Vagina (tissue), 2 donors: ENCODE measurements at regions not wholly inside any gene's neighbourhood (a gene's known extent, or its start where the extent isn't known, plus 50 kb on each side); places are given as distances from the start of the nearest gene placed in this dataset.

Experiments used
- DNase-seq, 2 donors: peaks; one replicate each; pipeline ENCODE4 v3.0.0-alpha.2; 2017; ENCODE audit errors: extremely low spot score in 2 of 2
- H3K27ac ChIP-seq: fragments of 200-600 bp; sonication (generic); one replicate; pipeline ENCODE4 v1.5.1; 2019
- H3K27me3 ChIP-seq: fragments of 200-600 bp; sonication (generic); one replicate; pipeline ENCODE4 v1.5.1; 2019
- H3K36me3 ChIP-seq, 2 donors: fragments of 200-600 bp; sonication (generic); one replicate each; pipeline ENCODE4 v1.5.1; 2017 to 2019
- H3K4me1 ChIP-seq: fragments of 200-600 bp; sonication (generic); one replicate; pipeline ENCODE4 v1.5.1; 2019
- H3K4me3 ChIP-seq, 2 donors: fragments of 200-600 bp; sonication (generic); 1 replicate in 1 of 2; 2 replicates in 1 of 2; pipeline ENCODE4 v1.5.1; 2016 to 2019
- H3K9me3 ChIP-seq: fragments of 200-600 bp; sonication (generic); one replicate; pipeline ENCODE4 v1.5.1; 2019
- CTCF ChIP-seq, 3 experiments: fragments of 450-650 bp in 2 of 3; fragments of 200-600 bp in 1 of 3; sonication (generic) in 1 of 3; IDR thresholded peaks; one replicate each; pipeline ENCODE4 v1.5.1; 2017 to 2019; ENCODE audit warnings: antibody characterized with exemption in 3 of 3, mild to moderate bottlenecking in 2 of 3, moderate library complexity in 2 of 3
- POLR2A ChIP-seq, 2 donors: fragments of 450-650 bp; IDR thresholded peaks; one replicate each; pipeline ENCODE4 v1.6.1; 2017; ENCODE audit warnings: antibody characterized with exemption in 2 of 2, mild to moderate bottlenecking in 2 of 2, moderate library complexity in 2 of 2
- POLR2AphosphoS5 ChIP-seq, 2 donors: sonication (generic); formaldehyde crosslinking; IDR thresholded peaks; one replicate each; pipeline ENCODE4 v1.9.0; 2017; ENCODE audit warnings: antibody characterized with exemption in 2 of 2, mild to moderate bottlenecking in 2 of 2, low read depth in 1 of 2; ENCODE audit not compliant: insufficient read depth in 1 of 2
- intact Hi-C: fragments of 100-400 bp; cut with DNase I; formaldehyde crosslinking; loops from one replicate; pipeline ENCODE4 v1.15.1; 2023

GRCh38 chr4:185933078-185933581, 121.1 kb upstream of the SORBS2 start:
- no peaks in the 10 kb centered on the region for H3K4me1 ChIP-seq
- H3K27ac ChIP-seq, result no peak overlapping the region
- DNase-seq, result no peak
- no peak overlapping the region for H3K4me3 ChIP-seq
- TF ChIP-seq POLR2A (IDR thresholded peaks at IDR 0.05) (no peak), CTCF (IDR thresholded peaks at IDR 0.05) (no peak), POLR2AphosphoS5 (IDR thresholded peaks at IDR 0.05; ENCODE audit: insufficient read depth in 1 of 2, low read depth in 1 of 2) (no peak)
- H3K27me3 ChIP-seq, result no peaks in the 10 kb centered on the region
- H3K36me3 ChIP-seq, result no peaks in the 10 kb centered on the region
- no peaks in the 10 kb centered on the region for H3K9me3 ChIP-seq
- intact Hi-C loops, result no loop called here

DNA sequence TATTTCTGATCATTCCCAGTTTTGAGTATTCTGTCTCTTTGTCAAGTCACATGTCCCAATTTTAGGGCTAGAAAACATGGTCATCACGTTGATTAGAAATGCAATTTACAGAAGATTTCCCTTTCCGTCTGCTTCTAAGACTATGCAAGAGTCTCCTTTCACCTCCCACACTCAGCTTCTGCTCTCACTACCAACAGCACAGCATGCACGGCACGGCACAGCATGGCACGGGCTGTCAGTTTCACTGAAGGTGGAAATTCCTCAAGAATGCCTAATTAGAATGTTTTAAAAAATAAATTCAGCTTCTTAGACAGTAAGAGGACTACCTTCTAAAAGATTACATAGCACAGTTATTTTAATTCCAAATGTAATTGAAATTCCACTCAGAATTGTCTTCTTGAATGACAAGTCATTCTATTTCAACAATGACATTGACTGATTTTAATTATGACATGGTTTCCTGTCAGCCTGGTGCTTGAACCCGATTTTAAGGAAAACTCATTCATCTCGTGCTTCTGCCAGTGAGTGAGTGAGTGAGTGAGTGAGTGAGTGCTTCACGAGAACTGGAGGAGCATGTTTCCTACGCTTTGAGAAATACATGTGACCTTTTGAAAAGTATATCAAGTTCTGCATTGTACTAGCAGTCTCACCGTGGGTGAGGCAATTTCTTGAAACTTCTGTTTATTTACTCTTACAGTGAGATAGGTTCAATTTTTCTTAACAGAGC, 124.8 kb upstream of the SORBS2 start:
- Histone ChIP-seq H3K36me3 (no peaks in the 10 kb centered on the region), H3K27me3 (no peaks in the 10 kb centered on the region), H3K9me3 (no peaks in the 10 kb centered on the region), H3K4me3 (no peak overlapping the region), H3K4me1 (no peaks in the 10 kb centered on the region), H3K27ac (no peak overlapping the region)
- intact Hi-C loops, result no loop called here
- DNase-seq, result no peak
- no peak for TF ChIP-seq CTCF (IDR thresholded peaks at IDR 0.05)
- no peak for TF ChIP-seq POLR2AphosphoS5 (IDR thresholded peaks at IDR 0.05; ENCODE audit: insufficient read depth in 1 of 2, low read depth in 1 of 2)
- TF ChIP-seq POLR2A (IDR thresholded peaks at IDR 0.05), result no peak

DNA sequence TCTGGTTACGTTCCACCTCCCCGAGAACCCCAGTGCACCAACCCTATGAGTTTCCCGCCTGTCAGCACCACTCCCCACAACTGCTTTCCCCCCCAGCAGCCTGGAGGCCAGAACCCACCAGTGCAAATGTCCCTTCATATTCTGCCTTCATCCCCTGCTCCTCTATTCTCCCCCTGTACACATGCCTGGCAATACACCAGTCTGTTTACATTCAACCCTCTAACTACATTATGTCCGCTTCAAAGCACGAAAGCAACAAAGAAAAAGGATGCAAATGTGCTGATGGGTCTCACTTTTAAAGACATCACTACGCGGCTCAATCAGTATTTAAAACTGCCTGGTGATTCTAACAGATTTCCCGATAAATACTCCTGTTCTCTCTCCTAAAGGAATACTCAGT, 126.7 kb upstream of the SORBS2 start:
- Histone ChIP-seq H3K9me3 (no peaks in the 10 kb centered on the region), H3K4me3 (no peak overlapping the region), H3K36me3 (no peaks in the 10 kb centered on the region), H3K27me3 (no peaks in the 10 kb centered on the region), H3K27ac (no peak overlapping the region), H3K4me1 (no peaks in the 10 kb centered on the region)
- no peak for TF ChIP-seq POLR2A (IDR thresholded peaks at IDR 0.05)
- no peak for TF ChIP-seq POLR2AphosphoS5 (IDR thresholded peaks at IDR 0.05; ENCODE audit: insufficient read depth in 1 of 2, low read depth in 1 of 2)
- TF ChIP-seq CTCF (IDR thresholded peaks at IDR 0.05), result no peak
- DNase-seq, result no peak
- intact Hi-C loops, result no loop called here

- Histone ChIP-seq H3K27me3 (no peaks in the 10 kb centered on the region), H3K36me3 (no peaks in the 10 kb centered on the region), H3K9me3 (no peaks in the 10 kb centered on the region), H3K4me1 (no peaks in the 10 kb centered on the region), H3K27ac (no peak overlapping the region), H3K4me3 (no peak overlapping the region)
- no peak for DNase-seq
- intact Hi-C loops, result no loop called here
- TF ChIP-seq POLR2AphosphoS5 (IDR thresholded peaks at IDR 0.05; ENCODE audit: insufficient read depth in 1 of 2, low read depth in 1 of 2), result no peak
- TF ChIP-seq CTCF (IDR thresholded peaks at IDR 0.05), result no peak
- no peak for TF ChIP-seq POLR2A (IDR thresholded peaks at IDR 0.05)
These were observed 127.5 kb upstream of the TLR3 start for GRCh38 chr4:185941461-185941860.

DNA sequence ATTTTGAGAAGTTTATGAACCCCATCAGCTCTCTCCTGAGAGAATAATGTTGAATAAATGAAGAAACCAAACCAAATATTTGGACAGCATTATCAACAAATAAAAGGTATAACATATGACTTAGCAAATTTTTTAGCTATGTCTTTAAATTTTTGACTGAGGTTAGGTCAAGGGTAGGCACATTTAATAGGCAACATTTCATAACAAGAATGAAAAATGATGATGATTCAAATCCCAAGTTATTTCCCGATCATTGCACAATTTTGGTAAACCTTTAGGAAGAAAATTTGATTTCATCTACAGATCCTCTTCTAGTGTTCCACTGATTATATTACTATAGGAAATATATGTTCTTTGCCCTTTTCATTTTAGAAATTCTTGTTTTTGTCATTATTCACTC, 123.7 kb upstream of the TLR3 start:
- no peaks in the 10 kb centered on the region for H3K27me3 ChIP-seq
- no peak overlapping the region for H3K27ac ChIP-seq
- intact Hi-C loops, result no loop called here
- no peak for TF ChIP-seq POLR2AphosphoS5 (IDR thresholded peaks at IDR 0.05; ENCODE audit: insufficient read depth in 1 of 2, low read depth in 1 of 2)
- TF ChIP-seq CTCF (IDR thresholded peaks at IDR 0.05), result no peak
- no peak for TF ChIP-seq POLR2A (IDR thresholded peaks at IDR 0.05)
- DNase-seq, result no peak
- H3K4me1 ChIP-seq, result no peaks in the 10 kb centered on the region
- H3K36me3 ChIP-seq, result no peaks in the 10 kb centered on the region
- H3K4me3 ChIP-seq, result no peak overlapping the region
- H3K9me3 ChIP-seq, result no peaks in the 10 kb centered on the region
